K562 (cell line): ENCODE measurements at regions not wholly inside any gene's neighbourhood (a gene's known extent, or its start where the extent isn't known, plus 50 kb on each side); places are given as distances from the start of the nearest gene placed in this dataset.

Experiments used
- CAMTA2 ChIP-seq: fragments of 250-450 bp; sonication (Bioruptor Pico); conservative IDR thresholded peaks from 2 replicates; pipeline ENCODE4 v1.5.1; 2022
- CBX2 ChIP-seq: fragments of 200-600 bp; sonication (generic); IDR thresholded peaks from one replicate; pipeline ENCODE4 v1.6.1; 2012; ENCODE audit warnings: mild to moderate bottlenecking, low read length, inconsistent platforms; ENCODE audit not compliant: insufficient read depth, poor library complexity, severe bottlenecking
- CTCF ChIP-seq, 3 experiments: IDR thresholded peaks in 2 of 3; conservative IDR thresholded peaks in 1 of 3; 2 replicates each; pipeline ENCODE4 v1.5.1; 2011 to 2012; ENCODE audit warnings: low read length in 3 of 3, mild to moderate bottlenecking in 3 of 3, control low read depth in 2 of 3, improper control_type of control experiment in 1 of 3, inconsistent platforms in 1 of 3, low read depth in 1 of 3, mixed read lengths in 1 of 3, moderate library complexity in 1 of 3; ENCODE audit not compliant: insufficient read depth in 2 of 3
- DPF2 ChIP-seq: fragments of 450-650 bp; IDR thresholded peaks from 2 replicates; pipeline ENCODE4 v1.6.1; 2016
- ELK1 ChIP-seq: sonication (generic); formaldehyde crosslinking; IDR thresholded peaks from 2 replicates; pipeline ENCODE4 v1.8.1; 2022; ENCODE audit warnings: missing genetic modification reagents
- HNRNPK ChIP-seq: fragments of 200-400 bp; formaldehyde crosslinking; IDR thresholded peaks from one replicate; pipeline ENCODE4 v1.6.1; 2018; ENCODE audit warnings: mild to moderate bottlenecking, low read depth, low read length; ENCODE audit not compliant: poor library complexity, severe bottlenecking
- PKNOX1 ChIP-seq: fragments of 450-650 bp; IDR thresholded peaks from 2 replicates; pipeline ENCODE4 v1.6.1; 2016
- REST ChIP-seq, 2 experiments: fragments of 450-650 bp; formaldehyde crosslinking in 1 of 2; IDR thresholded peaks; 2 replicates each; pipeline versions ENCODE4 v1.4.0 to v1.6.1; 2014 to 2020; ENCODE audit warnings: mild to moderate bottlenecking in 2 of 2, borderline replicate concordance in 1 of 2, low read depth in 1 of 2
- SP1 ChIP-seq: sonication (generic); formaldehyde crosslinking; IDR thresholded peaks from 2 replicates; pipeline ENCODE4 v1.8.1; 2022; ENCODE audit warnings: mild to moderate bottlenecking, missing genetic modification reagents
- USF1 ChIP-seq: sonication (generic); formaldehyde crosslinking; IDR thresholded peaks from 2 replicates; pipeline ENCODE4 v1.9.0; 2022; ENCODE audit warnings: mild to moderate bottlenecking, missing genetic modification reagents
- USF2 ChIP-seq: sonication (generic); formaldehyde crosslinking; IDR thresholded peaks from 2 replicates; pipeline ENCODE4 v1.5.0; 2020; ENCODE audit warnings: missing genetic modification reagents
- ZNF512 ChIP-seq: IDR thresholded peaks from 2 replicates; pipeline ENCODE4 v1.6.1; 2016; ENCODE audit warnings: missing genetic modification characterization, missing compliant biosample characterization
- ZNF592 ChIP-seq: fragments of 450-650 bp; IDR thresholded peaks from 2 replicates; pipeline ENCODE4 v1.6.1; 2017; ENCODE audit warnings: antibody characterized with exemption, mild to moderate bottlenecking

- TF ChIP-seq SP1 (no peak), ELK1 (no peak), REST (IDR thresholded peaks at IDR 0.05; ENCODE audit: borderline replicate concordance) (no peak), REST (CRISPR knock-in tag; IDR thresholded peaks at IDR 0.05; ENCODE audit: low read depth) (no peak), PKNOX1 (no peak), DPF2 (no peak), ZNF512 (tag) (no peak), CBX2 (no peak), ZNF592 (no peak), CTCF (IDR thresholded peaks at IDR 0.05 in 2 of 3, conservative IDR thresholded peaks at IDR 0.05 in 1 of 3; ENCODE audit: insufficient read depth in 2 of 3, low read depth in 1 of 3, low read length in 3 of 3) (no peak), HNRNPK (no peak), USF1 (CRISPR knock-in tag) (no peak), CAMTA2 (CRISPR knock-in tag) (no peak), USF2 (CRISPR knock-in tag) (no peak)
Observed at GRCh38 chr1:25008192-25008485, 78.1 kb upstream of the RUNX3 start.
